GM12873 (cell line): ENCODE measurements at regions not wholly inside any gene's neighbourhood (a gene's known extent, or its start where the extent isn't known, plus 50 kb on each side); places are given as distances from the start of the nearest gene placed in this dataset.

ENCODE experiments used
- TF ChIP-seq, protein P1 (sequence below): IDR thresholded peaks from 2 replicates; pipeline ENCODE4 v1.5.1; 2012; ENCODE audit warnings: low read depth, mild to moderate bottlenecking, moderate library complexity, low read length, control low read depth; ENCODE audit not compliant: insufficient read depth; ENCODE audit errors: missing control alignments

DNA sequence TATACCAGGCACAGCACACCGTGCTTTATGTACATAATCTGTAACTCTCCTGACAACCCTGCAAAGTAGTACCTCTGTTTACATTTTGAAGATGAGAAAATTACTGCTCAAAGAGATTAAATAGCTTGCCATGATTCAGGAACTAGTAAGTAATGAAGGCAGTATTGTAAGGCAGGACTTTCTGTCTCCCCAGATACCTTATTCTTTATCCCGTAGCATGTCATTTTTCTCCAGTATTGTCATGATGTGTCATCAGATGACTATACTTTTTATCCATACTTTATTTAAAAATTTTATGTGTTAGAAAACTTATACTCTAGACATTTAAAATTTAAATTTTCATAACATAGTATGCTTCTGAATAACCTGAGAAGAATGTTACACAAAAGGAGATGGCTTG is 188.3 kb upstream of the NUDT6 start:
- TF ChIP-seq, protein P1, sequence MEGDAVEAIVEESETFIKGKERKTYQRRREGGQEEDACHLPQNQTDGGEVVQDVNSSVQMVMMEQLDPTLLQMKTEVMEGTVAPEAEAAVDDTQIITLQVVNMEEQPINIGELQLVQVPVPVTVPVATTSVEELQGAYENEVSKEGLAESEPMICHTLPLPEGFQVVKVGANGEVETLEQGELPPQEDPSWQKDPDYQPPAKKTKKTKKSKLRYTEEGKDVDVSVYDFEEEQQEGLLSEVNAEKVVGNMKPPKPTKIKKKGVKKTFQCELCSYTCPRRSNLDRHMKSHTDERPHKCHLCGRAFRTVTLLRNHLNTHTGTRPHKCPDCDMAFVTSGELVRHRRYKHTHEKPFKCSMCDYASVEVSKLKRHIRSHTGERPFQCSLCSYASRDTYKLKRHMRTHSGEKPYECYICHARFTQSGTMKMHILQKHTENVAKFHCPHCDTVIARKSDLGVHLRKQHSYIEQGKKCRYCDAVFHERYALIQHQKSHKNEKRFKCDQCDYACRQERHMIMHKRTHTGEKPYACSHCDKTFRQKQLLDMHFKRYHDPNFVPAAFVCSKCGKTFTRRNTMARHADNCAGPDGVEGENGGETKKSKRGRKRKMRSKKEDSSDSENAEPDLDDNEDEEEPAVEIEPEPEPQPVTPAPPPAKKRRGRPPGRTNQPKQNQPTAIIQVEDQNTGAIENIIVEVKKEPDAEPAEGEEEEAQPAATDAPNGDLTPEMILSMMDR = no peak

GRCh38 chr4:123113155-123113554 is 190.8 kb upstream of the NUDT6 start:
- TF ChIP-seq, protein P1 = no peak

GRCh38 chr4:123114084-123114914 is 191.9 kb upstream of the NUDT6 start:
- TF ChIP-seq, protein P1 = no peak

DNA sequence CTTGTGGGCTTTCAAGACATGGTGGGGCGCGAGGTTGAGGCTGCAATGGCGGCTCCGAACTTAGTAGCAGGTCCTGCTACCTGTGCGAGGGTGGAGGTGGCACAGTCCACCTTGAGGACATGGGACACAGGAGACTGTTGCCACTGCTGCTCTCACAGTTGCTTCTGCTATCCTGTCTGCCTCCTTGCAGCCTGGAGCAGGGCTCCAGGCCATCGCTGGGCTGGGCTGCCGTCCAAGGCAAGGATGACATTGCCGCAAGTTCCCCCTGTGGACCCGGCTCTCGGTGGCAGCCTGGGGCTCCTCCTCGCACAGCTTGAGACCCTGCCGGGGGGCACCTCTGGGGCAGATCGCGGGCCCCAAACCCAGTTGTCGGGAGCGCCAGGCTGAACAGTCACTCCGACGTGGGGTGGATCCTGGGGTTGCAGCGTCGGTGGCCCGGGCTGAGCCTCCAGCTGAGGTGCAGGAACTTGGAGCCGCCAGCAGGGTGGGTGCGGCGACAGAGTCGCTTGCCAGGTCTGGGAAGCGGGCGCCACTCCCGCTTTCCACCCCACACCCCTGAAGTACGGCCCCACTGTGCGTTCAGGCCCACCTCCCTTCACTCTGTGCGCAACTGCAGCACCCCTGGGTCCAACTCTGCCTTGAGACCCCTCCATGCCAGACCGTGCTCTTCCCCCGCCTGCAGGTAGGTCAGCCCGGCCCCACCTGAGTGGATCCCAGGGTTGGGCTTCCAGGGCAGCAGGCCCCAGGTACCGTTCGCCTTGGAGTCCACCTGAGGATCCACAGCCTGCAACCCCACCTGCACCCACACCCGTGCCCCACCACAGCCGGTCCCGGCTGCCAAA is 192.7 kb upstream of the NUDT6 start:
- TF ChIP-seq, protein P1 = no peak

DNA sequence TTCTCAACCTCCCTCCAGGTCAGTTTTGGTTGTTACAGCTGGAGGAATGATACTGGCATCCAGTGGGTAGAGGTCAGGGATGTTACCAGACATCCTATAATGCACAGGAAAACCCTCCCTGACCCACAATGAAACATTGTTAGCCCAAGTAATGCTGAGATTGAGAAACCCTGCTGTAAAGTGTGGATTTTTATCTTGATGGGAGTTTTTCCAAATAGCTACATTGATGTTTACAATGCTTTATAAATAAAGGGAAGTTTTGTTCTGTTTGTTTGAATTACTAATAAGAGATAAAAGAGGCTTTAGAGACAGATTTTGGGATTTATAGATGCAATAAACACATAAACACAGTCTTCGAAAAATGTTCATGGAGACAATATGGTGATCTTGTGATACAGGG is 194.0 kb upstream of the NUDT6 start:
- TF ChIP-seq, protein P1 = no peak

GRCh38 chr4:123120473-123120872 is 198.1 kb upstream of the NUDT6 start:
- TF ChIP-seq, protein P1 = no peak

- TF ChIP-seq, protein P1 = no peak
Observed at GRCh38 chr4:123121241-123121907, 199.0 kb upstream of the NUDT6 start.
